ENCODE measurements at regions not wholly inside any gene's neighbourhood (a gene's known extent, or its start where the extent isn't known, plus 50 kb on each side); places are given as distances from the start of the nearest gene placed in this dataset.

- no peak for DNase-seq (ENCODE audit: low read depth in 3 of 3)
Observed at GRCh38 chr1:90780981-90781380, 63.9 kb upstream of the BARHL2 start.

- no peak for DNase-seq (ENCODE audit: low read depth in 3 of 3)
Observed at GRCh38 chr1:90779573-90779972, 62.5 kb upstream of the BARHL2 start.

- DNase-seq (ENCODE audit: low read depth in 3 of 3), result no peak
Observed at GRCh38 chr1:90778486-90778885, 61.4 kb upstream of the BARHL2 start.

- no peak for DNase-seq (ENCODE audit: low read depth in 3 of 3)
Observed at GRCh38 chr1:90773812-90774211, 56.7 kb upstream of the BARHL2 start.

- no peak for DNase-seq (ENCODE audit: low read depth in 3 of 3)
Observed at GRCh38 chr1:90768826-90769225, 51.7 kb upstream of the BARHL2 start.

- no peak for DNase-seq (ENCODE audit: low read depth in 3 of 3)
Observed at GRCh38 chr1:90768098-90768497, 51.0 kb upstream of the BARHL2 start.
